AG09319 (cell line): ENCODE measurements at regions not wholly inside any gene's neighbourhood (a gene's known extent, or its start where the extent isn't known, plus 50 kb on each side); places are given as distances from the start of the nearest gene placed in this dataset.

Experiments
- DNase-seq: peaks from one replicate; pipeline ENCODE4 v3.0.0-alpha.2; 2010; ENCODE audit warnings: low read depth; ENCODE audit errors: extremely low read depth
- CTCF ChIP-seq: IDR thresholded peaks from 2 replicates; pipeline ENCODE4 v1.5.1; 2011; ENCODE audit warnings: low read depth, mild to moderate bottlenecking, inconsistent platforms, low read length, moderate library complexity

GRCh38 chr2:147368306-147368705 lies 476.5 kb upstream of the ACVR2A start:
- no peak for DNase-seq
- TF ChIP-seq CTCF, result no peak

GRCh38 chr2:147366279-147366678 lies 478.6 kb upstream of the ACVR2A start:
- no peak for TF ChIP-seq CTCF
- no peak for DNase-seq

- no peak for DNase-seq
- no peak for TF ChIP-seq CTCF
Measured at GRCh38 chr2:147365622-147366021, 479.2 kb upstream of the ACVR2A start.

GRCh38 chr2:147364597-147364996 lies 480.2 kb upstream of the ACVR2A start:
- no peak for DNase-seq
- no peak for TF ChIP-seq CTCF

- TF ChIP-seq CTCF, result no peak
- no peak for DNase-seq
Measured at GRCh38 chr2:147363181-147363580, 481.6 kb upstream of the ACVR2A start.

- TF ChIP-seq CTCF, result no peak
- no peak for DNase-seq
Measured at GRCh38 chr2:147358375-147358774, 486.5 kb upstream of the ACVR2A start.

- no peak for DNase-seq
- no peak for TF ChIP-seq CTCF
Measured at GRCh38 chr2:147356157-147356556, 488.7 kb upstream of the ACVR2A start.

GRCh38 chr2:147355706-147356105 lies 489.1 kb upstream of the ACVR2A start:
- TF ChIP-seq CTCF, result no peak
- DNase-seq, result no peak
